Loucy (cell line): ENCODE measurements at regions not wholly inside any gene's neighbourhood (a gene's known extent, or its start where the extent isn't known, plus 50 kb on each side); places are given as distances from the start of the nearest gene placed in this dataset.

Source experiments
- H2AFZ ChIP-seq: fragments of 200-600 bp; sonication (generic); 2 replicates; pipeline ENCODE4 v1.6.0; 2016; ENCODE audit warnings: antibody characterized with exemption, mild to moderate bottlenecking, low read length, moderate library complexity
- H3F3A ChIP-seq: fragments of 200-600 bp; 2 replicates; pipeline ENCODE4 v1.6.0; 2016; ENCODE audit warnings: antibody characterized with exemption, low read depth, mild to moderate bottlenecking
- H3K27me3 ChIP-seq: fragments of 200-600 bp; sonication (generic); 2 replicates; pipeline ENCODE4 v1.6.1; 2014; ENCODE audit warnings: low read length, mild to moderate bottlenecking; ENCODE audit not compliant: insufficient read depth, poor library complexity, severe bottlenecking
- H3K36me3 ChIP-seq: fragments of 200-600 bp; sonication (generic); 2 replicates; pipeline ENCODE4 v1.6.1; 2016; ENCODE audit warnings: low read length; ENCODE audit not compliant: insufficient read depth
- H3K4me1 ChIP-seq: fragments of 200-600 bp; sonication (generic); 2 replicates; pipeline ENCODE4 v1.5.1; 2014; ENCODE audit warnings: low read length, mild to moderate bottlenecking; ENCODE audit not compliant: insufficient read depth, poor library complexity, severe bottlenecking
- H3K4me2 ChIP-seq: fragments of 200-600 bp; sonication (generic); 2 replicates; pipeline ENCODE4 v1.6.0; 2014; ENCODE audit warnings: antibody characterized with exemption, low read length, low read depth, mild to moderate bottlenecking; ENCODE audit not compliant: poor library complexity, severe bottlenecking
- H3K4me3 ChIP-seq: fragments of 200-600 bp; sonication (generic); 2 replicates; pipeline ENCODE4 v1.5.1; 2014; ENCODE audit warnings: low read length, mild to moderate bottlenecking, mixed read lengths; ENCODE audit not compliant: poor library complexity, severe bottlenecking
- H3K79me2 ChIP-seq: fragments of 200-600 bp; sonication (generic); 2 replicates; pipeline ENCODE4 v1.6.1; 2014; ENCODE audit warnings: low read length; ENCODE audit not compliant: insufficient read depth
- H3K9ac ChIP-seq: fragments of 200-600 bp; sonication (generic); 2 replicates; pipeline ENCODE4 v1.6.0; 2014; ENCODE audit warnings: mild to moderate bottlenecking, low read depth, low read length, moderate library complexity; ENCODE audit not compliant: poor library complexity, severe bottlenecking
- H3K9me2 ChIP-seq: fragments of 200-600 bp; sonication (generic); replicated peaks from 2 replicates; pipeline ENCODE4 v1.6.1; 2016; ENCODE audit warnings: low read depth, low read length, mixed read lengths
- H3K9me3 ChIP-seq: fragments of 200-600 bp; sonication (generic); 2 replicates; pipeline ENCODE4 v1.6.1; 2014; ENCODE audit warnings: mild to moderate bottlenecking, antibody characterized with exemption, low read length, low read depth; ENCODE audit not compliant: insufficient read depth
- H4K20me1 ChIP-seq: fragments of 200-600 bp; sonication (generic); 2 replicates; pipeline ENCODE4 v1.6.0; 2014; ENCODE audit warnings: antibody characterized with exemption, low read length, mild to moderate bottlenecking; ENCODE audit not compliant: insufficient read depth, poor library complexity, severe bottlenecking
- CTCF ChIP-seq: fragments of 200-600 bp; sonication (generic); conservative IDR thresholded peaks from 2 replicates; pipeline ENCODE4 v1.5.1; 2014; ENCODE audit warnings: mild to moderate bottlenecking, antibody characterized with exemption, low read length
- EZH2phosphoT487 ChIP-seq: fragments of 200-600 bp; IDR thresholded peaks from 2 replicates; pipeline ENCODE4 v1.6.1; 2018; ENCODE audit warnings: antibody characterized with exemption, mild to moderate bottlenecking, moderate library complexity, borderline replicate concordance

GRCh38 chr18:43893001-43893637, 615.8 kb upstream of the SYT4 start:
- Histone ChIP-seq H3K4me2 (no peak overlapping the region), H3K4me3 (no peak overlapping the region), H3K9me2 (no peaks in the 10 kb centered on the region), H3K27me3 (no peaks in the 10 kb centered on the region), H4K20me1 (no peaks in the 10 kb centered on the region), H3K4me1 (no peaks in the 10 kb centered on the region), H3K79me2 (no peaks in the 10 kb centered on the region), H3K9me3 (no peaks in the 10 kb centered on the region), H3F3A (no peaks in the 10 kb centered on the region), H3K36me3 (no peaks in the 10 kb centered on the region), H2AFZ (no peak overlapping the region), H3K9ac (no peak overlapping the region)
- TF ChIP-seq EZH2phosphoT487 (no peak), CTCF (no peak)

GRCh38 chr18:43904209-43904837, 627.0 kb upstream of the SYT4 start:
- no peak overlapping the region for H3K4me2 ChIP-seq
- H3F3A ChIP-seq: no peaks in the 10 kb centered on the region
- no peaks in the 10 kb centered on the region for H3K79me2 ChIP-seq
- no peaks in the 10 kb centered on the region for H3K9me3 ChIP-seq
- TF ChIP-seq EZH2phosphoT487 (no peak), CTCF (no peak)
- no peaks in the 10 kb centered on the region for H3K9me2 ChIP-seq
- no peaks in the 10 kb centered on the region for H3K27me3 ChIP-seq
- H3K36me3 ChIP-seq: no peaks in the 10 kb centered on the region
- H2AFZ ChIP-seq: no peak overlapping the region
- H3K4me3 ChIP-seq: no peak overlapping the region
- no peaks in the 10 kb centered on the region for H3K4me1 ChIP-seq
- no peak overlapping the region for H3K9ac ChIP-seq
- no peaks in the 10 kb centered on the region for H4K20me1 ChIP-seq

GRCh38 chr18:43914018-43914417, 636.7 kb upstream of the SYT4 start:
- TF ChIP-seq EZH2phosphoT487 (no peak), CTCF (no peak)

More at GRCh38 chr18:43914018-43914417, 636.7 kb upstream of the SYT4 start:
- Histone ChIP-seq H3K9me3 (no peaks in the 10 kb centered on the region), H3K27me3 (no peaks in the 10 kb centered on the region), H3K9ac (no peak overlapping the region), H4K20me1 (no peaks in the 10 kb centered on the region), H3K4me1 (no peaks in the 10 kb centered on the region), H3F3A (no peaks in the 10 kb centered on the region), H3K36me3 (no peaks in the 10 kb centered on the region), H3K4me3 (no peak overlapping the region), H2AFZ (no peak overlapping the region), H3K9me2 (no peaks in the 10 kb centered on the region), H3K4me2 (no peak overlapping the region), H3K79me2 (no peaks in the 10 kb centered on the region)
